Immature natural killer cell (primary cell): ENCODE measurements at regions not wholly inside any gene's neighbourhood (a gene's known extent, or its start where the extent isn't known, plus 50 kb on each side); places are given as distances from the start of the nearest gene placed in this dataset.
"Not testable (repeated sequence)": the region's sequence is repeated elsewhere in the genome, so short reads cannot be mapped to it uniquely, and the experiment has no call there.

Experiments
- DNase-seq, 3 donors: peaks; one replicate each; pipeline ENCODE4 v3.0.0; 2022; ENCODE audit warnings: mixed read lengths in 1 of 3
- H3K27ac Mint-ChIP-seq, 6 donors: one replicate each; pipeline ENCODE4 v1.8.0; 2020; ENCODE audit warnings: mixed read lengths in 6 of 6, mild to moderate bottlenecking in 5 of 6, inconsistent platforms in 4 of 6, moderate library complexity in 3 of 6
- H3K27me3 Mint-ChIP-seq, 3 donors: one replicate each; pipeline ENCODE4 v1.8.0; 2020 to 2021; ENCODE audit warnings: low read depth in 3 of 3, mild to moderate bottlenecking in 3 of 3, mixed read lengths in 3 of 3, moderate library complexity in 3 of 3, inconsistent platforms in 1 of 3
- H3K36me3 Mint-ChIP-seq, 3 donors: one replicate each; pipeline ENCODE4 v1.8.0; 2020; ENCODE audit warnings: mixed read lengths in 3 of 3, inconsistent platforms in 2 of 3, mild to moderate bottlenecking in 2 of 3
- H3K4me1 Mint-ChIP-seq, 2 donors: one replicate each; pipeline ENCODE4 v1.8.0; 2020; ENCODE audit warnings: inconsistent platforms in 2 of 2, mild to moderate bottlenecking in 2 of 2, mixed read lengths in 2 of 2, moderate library complexity in 1 of 2
- H3K4me3 Mint-ChIP-seq, 5 donors: one replicate each; pipeline ENCODE4 v1.8.0; 2020; ENCODE audit warnings: mild to moderate bottlenecking in 5 of 5, mixed read lengths in 5 of 5, inconsistent platforms in 3 of 5, moderate library complexity in 3 of 5
- H3K9me3 Mint-ChIP-seq, 6 donors: one replicate each; pipeline ENCODE4 v1.8.0; 2020; ENCODE audit warnings: mild to moderate bottlenecking in 6 of 6, mixed read lengths in 6 of 6, inconsistent platforms in 4 of 6, moderate library complexity in 3 of 6

DNA sequence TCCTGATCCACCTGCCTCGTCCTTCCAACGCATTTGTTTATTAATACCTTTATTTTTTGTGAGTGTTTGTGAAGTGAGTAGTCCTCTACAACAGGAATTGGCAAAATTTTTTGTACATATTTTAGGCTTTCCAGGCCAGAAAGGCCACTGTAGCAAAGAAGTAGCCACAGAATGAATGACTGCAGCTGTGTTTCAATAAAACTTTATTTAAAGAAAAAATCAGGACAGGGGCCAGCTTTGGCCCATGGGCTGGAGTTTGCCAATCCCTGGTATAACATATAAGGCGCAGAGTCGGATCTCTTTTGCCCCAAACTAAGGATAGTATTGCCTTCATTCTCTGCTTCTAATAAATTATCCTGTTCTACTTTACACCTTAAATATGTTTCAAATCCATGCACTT is 198.0 kb upstream of the COX10 start:
- H3K27ac Mint-ChIP-seq = no peak overlapping the region
- DNase-seq = no peak
- peaks cover 0 to 21% (median 0%) of the 10 kb centered on the region in 3 donors for H3K36me3 Mint-ChIP-seq
- no peaks in the 10 kb centered on the region for H3K4me1 Mint-ChIP-seq
- no peaks in the 10 kb centered on the region for H3K27me3 Mint-ChIP-seq
- H3K9me3 Mint-ChIP-seq = peaks cover 0 to 1% (median 0%) of the 10 kb centered on the region in 6 donors
- no peak overlapping the region for H3K4me3 Mint-ChIP-seq

DNA sequence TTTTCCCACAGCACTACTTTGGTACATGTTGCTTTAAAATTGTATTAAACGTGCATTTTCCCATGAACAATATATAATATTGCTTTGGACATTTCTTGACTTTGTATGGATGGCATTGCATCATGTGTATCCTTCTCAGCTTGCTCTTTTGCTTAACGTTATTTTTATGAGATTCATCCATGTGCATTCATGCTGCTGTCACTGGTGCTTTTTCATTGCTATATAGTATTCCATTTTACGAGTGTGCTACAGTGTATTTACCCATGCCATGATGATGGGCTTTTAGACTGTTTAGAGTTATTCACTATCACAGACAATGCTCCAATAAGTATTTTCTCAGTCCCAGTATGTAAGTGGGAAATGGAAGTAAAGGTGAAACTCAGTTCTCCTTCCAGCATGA is 195.2 kb upstream of the COX10 start:
- H3K27ac Mint-ChIP-seq = no peak overlapping the region
- no peaks in the 10 kb centered on the region for H3K9me3 Mint-ChIP-seq
- H3K36me3 Mint-ChIP-seq = peaks cover 0 to 21% (median 3%) of the 10 kb centered on the region in 3 donors
- H3K4me3 Mint-ChIP-seq = no peak overlapping the region
- H3K27me3 Mint-ChIP-seq = no peaks in the 10 kb centered on the region
- no peak for DNase-seq
- no peaks in the 10 kb centered on the region for H3K4me1 Mint-ChIP-seq

DNA sequence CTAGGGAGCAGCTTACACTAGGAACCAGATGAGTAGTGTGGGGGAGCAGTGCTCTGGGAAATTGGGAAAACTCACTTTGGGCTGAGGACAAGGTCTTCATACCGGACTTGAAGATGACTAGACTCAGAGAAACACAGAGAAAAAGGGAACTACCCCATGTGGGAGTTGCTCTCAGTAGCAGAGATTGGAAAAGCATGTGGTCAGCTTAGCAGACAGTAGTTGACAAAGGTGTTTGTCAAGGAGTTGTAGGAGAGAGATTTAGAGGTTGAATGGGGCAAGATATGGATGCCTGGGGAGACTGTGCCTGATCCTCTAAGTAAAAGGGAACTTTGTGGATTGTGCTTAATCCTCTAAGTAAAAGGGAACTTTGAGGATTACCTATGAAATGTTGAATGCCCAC is 194.5 kb upstream of the COX10 start:
- H3K36me3 Mint-ChIP-seq = peaks cover 0 to 21% (median 3%) of the 10 kb centered on the region in 3 donors
- no peak overlapping the region for H3K4me3 Mint-ChIP-seq
- no peaks in the 10 kb centered on the region for H3K27me3 Mint-ChIP-seq
- no peak for DNase-seq
- H3K4me1 Mint-ChIP-seq = no peaks in the 10 kb centered on the region
- no peak overlapping the region for H3K27ac Mint-ChIP-seq
- H3K9me3 Mint-ChIP-seq = no peaks in the 10 kb centered on the region

DNA sequence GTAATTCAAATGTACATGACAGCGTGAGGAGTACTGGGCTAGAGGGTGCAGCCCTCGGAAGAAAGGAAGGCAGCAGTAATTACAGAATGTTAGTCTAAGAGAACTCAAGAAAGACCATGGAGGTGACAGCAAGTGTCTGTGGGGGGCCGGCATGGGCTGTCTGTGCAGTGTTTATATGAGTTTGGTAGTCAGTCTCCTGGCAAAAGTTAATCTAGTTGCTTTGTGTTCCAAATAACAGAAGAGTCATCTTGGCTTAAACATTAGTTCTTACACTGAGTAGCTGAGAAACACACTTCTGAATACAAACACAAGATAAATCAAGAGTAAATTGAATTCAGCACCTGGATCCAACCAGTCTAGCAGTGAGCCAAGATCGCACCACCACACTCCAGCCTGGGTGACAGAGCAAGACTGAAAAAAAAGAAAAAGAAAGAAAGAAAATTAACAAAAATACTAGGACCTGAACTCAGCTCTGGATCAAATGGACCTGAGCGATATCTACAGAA is 189.3 kb upstream of the COX10 start:
- H3K4me3 Mint-ChIP-seq = no peak overlapping the region
- H3K36me3 Mint-ChIP-seq = peaks cover 0 to 10% (median 3%) of the 10 kb centered on the region in 3 donors
- H3K27me3 Mint-ChIP-seq = peaks cover 0 to 2% (median 0%) of the 10 kb centered on the region in 3 donors
- H3K27ac Mint-ChIP-seq = no peak overlapping the region
- peaks cover 0 to 5% (median 0%) of the 10 kb centered on the region in 6 donors for H3K9me3 Mint-ChIP-seq
- H3K4me1 Mint-ChIP-seq = no peaks in the 10 kb centered on the region
- no peak for DNase-seq

DNA sequence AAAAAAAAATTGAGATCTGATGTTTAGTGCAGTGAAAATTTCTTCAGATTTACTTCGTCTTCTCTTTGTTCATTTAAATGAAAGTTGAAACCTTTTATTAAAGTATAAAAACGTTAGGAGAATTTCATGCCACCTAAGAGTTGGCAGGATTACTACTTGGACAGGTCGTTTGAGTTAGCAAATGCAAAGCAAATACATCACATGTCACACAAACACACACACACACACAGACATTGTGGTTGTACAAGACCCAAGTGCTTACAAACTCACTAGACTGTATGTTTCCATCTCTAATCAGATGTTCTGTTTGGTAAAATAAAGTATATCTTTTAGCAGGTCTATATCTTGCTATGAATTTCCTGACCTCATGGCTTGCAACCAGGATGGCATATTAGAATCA is 185.6 kb upstream of the COX10 start:
- DNase-seq = no peak
- no peak overlapping the region for H3K4me3 Mint-ChIP-seq
- H3K9me3 Mint-ChIP-seq = peaks cover 0 to 5% (median 0%) of the 10 kb centered on the region in 6 donors
- peaks cover 0 to 6% (median 3%) of the 10 kb centered on the region in 3 donors for H3K36me3 Mint-ChIP-seq
- peaks cover 0 to 2% (median 0%) of the 10 kb centered on the region in 3 donors for H3K27me3 Mint-ChIP-seq
- H3K27ac Mint-ChIP-seq = no peak overlapping the region
- no peaks in the 10 kb centered on the region for H3K4me1 Mint-ChIP-seq

DNA sequence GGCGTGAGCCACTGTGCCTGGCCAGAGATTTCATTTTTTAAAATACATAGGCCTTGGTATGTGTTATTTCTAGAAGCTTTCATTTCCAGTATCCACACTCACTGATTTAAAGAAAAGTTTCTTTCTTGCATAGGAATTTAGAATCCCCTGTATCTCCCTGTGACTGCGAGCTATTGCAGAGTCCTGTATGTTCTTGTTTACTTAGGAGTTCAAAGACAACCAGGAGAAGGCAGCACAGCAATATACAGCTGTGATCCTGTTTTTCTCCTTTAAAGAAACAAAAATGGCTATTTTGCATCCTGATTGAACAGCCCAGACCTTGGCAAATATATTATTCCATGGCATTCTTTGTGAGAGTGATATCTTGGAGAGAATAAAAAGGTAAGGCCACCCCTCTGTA is 185.0 kb upstream of the COX10 start:
- H3K27ac Mint-ChIP-seq = no peak overlapping the region

DNA sequence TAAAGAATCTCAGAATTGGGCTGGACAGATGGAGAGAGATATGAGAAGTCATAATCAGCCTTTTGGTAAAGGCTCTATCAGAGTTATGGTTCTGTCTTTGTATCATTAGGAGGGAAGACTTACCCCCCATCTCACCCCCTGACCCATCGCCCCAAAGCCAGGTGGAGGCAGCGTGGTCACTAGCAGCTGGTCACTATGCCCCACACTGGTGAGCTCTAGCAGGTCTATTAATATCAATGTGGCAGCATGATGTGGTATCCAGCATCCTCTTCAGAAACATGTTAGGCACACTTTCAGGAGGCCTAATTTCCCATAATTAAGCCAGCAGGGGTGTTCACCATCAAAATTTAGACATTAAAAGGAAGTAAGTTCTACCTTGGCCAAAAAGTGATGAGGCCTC is 183.8 kb upstream of the COX10 start:
- no peaks in the 10 kb centered on the region for H3K4me1 Mint-ChIP-seq

More for the DNA sequence above, 185.0 kb upstream of the COX10 start:
- peaks cover 0 to 6% (median 0%) of the 10 kb centered on the region in 3 donors for H3K36me3 Mint-ChIP-seq
- DNase-seq = no peak
- H3K4me3 Mint-ChIP-seq = no peak overlapping the region
- no peaks in the 10 kb centered on the region for H3K4me1 Mint-ChIP-seq
- H3K27me3 Mint-ChIP-seq = peaks cover 0 to 2% (median 0%) of the 10 kb centered on the region in 3 donors
- H3K9me3 Mint-ChIP-seq = peaks cover 0 to 5% (median 0%) of the 10 kb centered on the region in 6 donors

DNA sequence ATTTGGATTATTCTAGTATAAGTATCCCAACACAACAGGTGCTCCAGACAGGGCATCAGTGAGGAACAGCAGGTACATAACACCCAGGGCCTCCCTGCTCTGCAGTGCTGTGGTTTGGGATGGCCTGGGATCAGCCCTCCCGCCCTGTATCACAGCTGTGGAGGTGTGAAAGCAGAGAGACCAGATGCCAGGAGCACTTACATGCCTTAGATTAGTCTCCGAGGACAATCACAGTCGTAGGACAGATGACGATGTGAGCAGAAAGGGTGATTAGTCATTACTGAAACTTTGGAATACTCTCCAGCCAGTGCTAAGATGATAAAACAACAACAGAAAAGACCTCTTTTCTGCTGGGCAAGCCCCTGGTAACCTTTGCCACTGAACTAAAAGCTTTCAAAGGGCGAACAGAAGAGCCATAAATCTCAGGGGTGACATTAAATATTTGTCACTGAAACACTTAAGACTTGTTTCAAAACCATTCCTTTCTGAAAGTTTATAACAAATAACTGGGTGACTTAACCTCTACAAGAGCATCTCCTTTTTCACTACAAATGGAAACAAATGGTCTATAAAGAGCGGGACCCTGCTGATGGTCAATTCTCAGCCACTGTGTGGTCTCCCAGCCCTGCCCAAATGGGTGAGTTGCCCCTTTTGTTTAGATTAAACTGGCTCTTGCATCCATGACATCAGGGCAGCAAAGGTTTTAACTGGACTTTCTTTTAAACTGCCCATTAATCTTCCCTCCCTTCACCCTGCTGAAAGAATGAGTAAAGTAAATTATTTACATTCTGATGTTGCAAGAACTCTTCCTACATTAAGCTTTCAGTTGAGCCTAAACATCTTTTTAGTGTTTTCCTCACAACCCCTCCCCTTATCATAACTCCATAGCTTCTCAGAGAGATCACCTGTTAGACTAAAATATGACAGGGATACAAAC is 183.1 kb upstream of the COX10 start:
- H3K4me3 Mint-ChIP-seq = no peak overlapping the region
- DNase-seq = no peak
- H3K27ac Mint-ChIP-seq = no peak overlapping the region
- no peaks in the 10 kb centered on the region for H3K4me1 Mint-ChIP-seq
- H3K36me3 Mint-ChIP-seq = no peaks in the 10 kb centered on the region
- no peaks in the 10 kb centered on the region for H3K27me3 Mint-ChIP-seq
- peaks cover 0 to 5% (median 0%) of the 10 kb centered on the region in 6 donors for H3K9me3 Mint-ChIP-seq

More for the DNA sequence above, 183.8 kb upstream of the COX10 start:
- Mint-ChIP-seq H3K9me3 (peaks cover 0 to 5% (median 0%) of the 10 kb centered on the region in 6 donors), H3K27me3 (peaks cover 0 to 2% (median 0%) of the 10 kb centered on the region in 3 donors), H3K4me3 (no peak overlapping the region), H3K27ac (no peak overlapping the region), H3K36me3 (peaks cover 0 to under 1% (median 0%) of the 10 kb centered on the region in 3 donors)
- no peak for DNase-seq

DNA sequence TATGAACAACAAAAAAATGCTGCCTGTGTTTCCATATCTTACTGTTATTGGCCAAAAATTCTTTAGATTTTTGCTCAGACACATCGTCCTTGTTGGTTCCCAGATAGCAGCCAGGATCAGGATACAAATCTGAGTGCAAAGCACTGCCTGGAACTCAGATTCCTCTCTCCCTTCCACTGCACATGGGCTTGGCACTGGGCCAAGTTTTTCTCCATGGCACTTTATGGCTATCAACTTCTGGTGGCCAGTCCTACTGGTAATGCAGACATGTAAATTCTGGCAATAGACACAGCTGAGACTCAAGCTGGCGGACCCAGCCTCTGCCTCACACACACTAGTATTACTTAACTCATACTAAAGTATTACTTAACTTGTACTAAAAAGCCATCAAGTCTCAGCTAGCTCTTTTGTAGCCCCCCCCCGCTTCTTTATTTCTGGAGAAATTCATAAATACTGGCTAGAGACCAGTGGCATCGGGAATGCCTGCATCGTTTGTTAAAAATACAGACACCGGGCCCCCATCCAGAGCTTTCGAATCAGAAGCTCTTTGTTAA is 181.2 kb upstream of the COX10 start:
- Mint-ChIP-seq H3K27me3 (peaks cover 0 to 2% (median 0%) of the 10 kb centered on the region in 3 donors), H3K36me3 (no peaks in the 10 kb centered on the region), H3K9me3 (no peaks in the 10 kb centered on the region), H3K4me1 (no peaks in the 10 kb centered on the region), H3K4me3 (no peak overlapping the region), H3K27ac (no peak overlapping the region)
- DNase-seq = no peak

DNA sequence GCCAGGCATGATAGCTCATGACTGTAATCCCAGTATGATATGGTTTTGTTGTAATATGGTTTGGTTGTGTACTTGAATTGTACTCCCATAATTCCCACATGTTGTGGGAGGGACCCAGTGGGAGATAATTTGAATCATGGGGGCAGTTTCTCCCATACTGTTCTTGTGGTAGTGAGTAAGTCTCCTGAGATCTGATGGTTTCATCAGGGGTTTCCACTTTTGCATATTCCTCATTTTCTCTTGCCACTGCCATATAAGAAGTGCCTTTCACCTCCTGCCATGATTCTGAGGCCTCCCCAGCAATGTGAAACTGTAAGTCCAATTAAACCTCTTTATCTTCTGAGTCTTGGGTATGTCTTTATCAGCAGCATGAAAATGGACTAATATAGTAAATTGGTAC is 160.3 kb upstream of the COX10 start:
- not testable (repeated sequence) for H3K4me3 Mint-ChIP-seq, H3K27me3 Mint-ChIP-seq, H3K4me1 Mint-ChIP-seq, H3K36me3 Mint-ChIP-seq, DNase-seq, H3K9me3 Mint-ChIP-seq, H3K27ac Mint-ChIP-seq

DNA sequence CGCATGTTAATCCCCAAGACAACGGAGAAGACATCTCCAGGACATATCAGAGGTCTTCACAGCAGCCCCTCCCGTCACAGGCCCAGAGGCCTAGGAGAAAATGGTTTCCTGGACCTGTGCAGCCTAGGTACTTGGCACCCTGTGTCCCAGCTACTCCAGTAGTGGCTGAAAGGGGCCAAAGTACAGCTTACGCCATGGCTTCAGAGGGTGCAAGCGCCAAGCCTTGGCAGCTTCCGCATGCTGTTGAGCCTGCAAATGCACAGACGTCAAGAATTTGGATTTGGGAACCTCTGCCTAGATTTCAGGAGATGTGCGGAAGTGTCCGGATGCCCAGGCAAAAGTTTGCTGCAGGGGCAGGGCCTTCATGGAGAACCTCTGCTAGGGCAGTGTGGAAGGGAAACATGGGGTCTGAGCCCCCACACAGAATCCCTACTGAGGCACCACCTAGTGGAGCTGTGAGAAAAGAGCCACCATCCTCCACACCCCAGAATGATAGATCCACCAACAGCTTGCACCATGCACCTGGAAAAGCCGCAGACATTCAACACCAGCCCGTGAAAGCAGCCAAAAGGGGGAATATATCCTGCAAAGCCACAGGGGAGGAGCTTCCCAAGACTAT is 159.3 kb upstream of the COX10 start:
- H3K4me1 Mint-ChIP-seq = no peaks in the 10 kb centered on the region
- H3K27ac Mint-ChIP-seq = no peak overlapping the region

DNA sequence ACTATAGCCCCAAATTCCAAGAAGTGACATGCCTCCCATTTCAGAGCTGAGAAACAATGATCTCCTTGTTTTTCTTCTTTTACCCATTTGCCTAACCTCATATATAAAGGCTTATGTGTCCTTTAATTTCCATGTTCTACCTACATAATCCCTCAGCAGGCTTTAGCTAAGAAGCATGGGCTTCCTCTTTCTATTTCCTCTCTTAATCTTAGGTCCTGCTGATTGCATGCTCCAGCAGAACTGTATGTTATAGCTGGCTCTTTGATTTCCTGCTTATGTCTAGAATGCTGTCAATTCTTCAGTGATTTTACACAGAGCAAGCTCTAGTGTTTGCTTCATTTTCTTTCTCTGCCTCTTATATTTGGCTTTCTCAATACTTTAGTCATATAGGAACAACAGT is 151.7 kb upstream of the COX10 start:
- Mint-ChIP-seq H3K4me3 (no peak overlapping the region), H3K4me1 (no peaks in the 10 kb centered on the region), H3K27ac (no peak overlapping the region), H3K27me3 (peaks cover 0 to 2% (median 1%) of the 10 kb centered on the region in 3 donors), H3K9me3 (no peaks in the 10 kb centered on the region), H3K36me3 (peaks cover 0 to 7% (median 0%) of the 10 kb centered on the region in 3 donors)
- no peak for DNase-seq

More for the DNA sequence above, 159.3 kb upstream of the COX10 start:
- Mint-ChIP-seq H3K27me3 (peaks cover 0 to 1% (median 0%) of the 10 kb centered on the region in 3 donors), H3K4me3 (no peak overlapping the region), H3K9me3 (no peaks in the 10 kb centered on the region), H3K36me3 (peaks cover 0 to 4% (median 3%) of the 10 kb centered on the region in 3 donors)
- no peak for DNase-seq

DNA sequence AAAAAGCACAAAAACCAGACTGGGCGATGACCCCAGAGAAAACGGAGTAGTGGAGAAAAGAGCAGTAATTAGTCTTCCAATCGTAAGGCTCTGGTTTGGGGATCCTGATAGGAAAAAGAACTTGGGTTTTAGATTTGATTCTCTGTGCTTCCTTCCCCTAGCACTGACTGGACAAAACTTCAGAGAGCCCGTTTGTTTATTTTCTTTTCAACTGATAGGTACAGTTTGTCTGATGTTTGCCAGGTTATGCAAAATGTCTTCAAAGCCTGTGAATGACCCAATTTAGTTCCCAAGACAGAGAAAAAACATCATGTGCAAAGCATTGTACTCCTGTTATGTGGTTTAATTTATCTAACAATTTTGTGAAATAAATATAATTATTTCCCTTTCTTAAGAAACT is 151.1 kb upstream of the COX10 start:
- no peak for DNase-seq
- Mint-ChIP-seq H3K36me3 (peaks cover 0 to 7% (median 0%) of the 10 kb centered on the region in 3 donors), H3K4me1 (no peaks in the 10 kb centered on the region), H3K9me3 (no peaks in the 10 kb centered on the region), H3K27me3 (peaks cover 1 to 3% (median 2%) of the 10 kb centered on the region in 3 donors), H3K4me3 (no peak overlapping the region), H3K27ac (no peak overlapping the region)

DNA sequence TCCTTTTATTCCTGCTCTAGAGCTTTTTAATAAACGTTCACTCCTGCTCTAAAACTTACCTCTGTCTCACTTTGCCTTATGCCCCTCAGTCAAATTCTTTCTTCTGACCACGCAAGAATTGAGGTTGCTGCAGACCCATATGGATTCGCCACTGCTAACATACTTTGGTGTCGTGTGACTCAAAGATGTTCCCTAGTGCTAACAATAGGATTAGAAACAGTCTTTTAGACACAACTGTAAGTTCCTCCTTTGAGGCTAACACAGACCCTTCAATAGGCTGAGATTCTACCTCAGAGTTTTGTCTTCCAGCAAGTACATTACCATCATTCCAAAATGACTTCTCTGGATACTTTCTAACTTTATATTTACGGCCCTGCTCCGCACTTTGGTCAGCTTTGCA is 149.5 kb upstream of the COX10 start:
- Mint-ChIP-seq H3K27ac (no peak overlapping the region), H3K4me1 (no peaks in the 10 kb centered on the region), H3K27me3 (peaks cover 1 to 3% (median 2%) of the 10 kb centered on the region in 3 donors), H3K36me3 (peaks cover 0 to 7% (median 0%) of the 10 kb centered on the region in 3 donors), H3K4me3 (no peak overlapping the region), H3K9me3 (no peaks in the 10 kb centered on the region)
- no peak for DNase-seq
